SK-N-SH treated with all-trans-retinoic acid at 6 μM for 48 hours (cell line): ENCODE measurements at regions not wholly inside any gene's neighbourhood (a gene's known extent, or its start where the extent isn't known, plus 50 kb on each side); places are given as distances from the start of the nearest gene placed in this dataset.

ENCODE experiments used
- ATAC-seq: fragments of 200-7000 bp; cut with Tn5 transposase; 3 replicates; pipeline ENCODE4 v1.9.1; 2020; ENCODE audit warnings: mild to moderate bottlenecking, moderate library complexity
- ARNTL ChIP-seq: fragments of 450-650 bp; formaldehyde crosslinking; IDR thresholded peaks from 2 replicates; pipeline ENCODE4 v1.5.0; 2020; ENCODE audit warnings: low read depth, mild to moderate bottlenecking, moderate library complexity, borderline replicate concordance
- BACH2 ChIP-seq: fragments of 250-450 bp; sonication (Bioruptor Pico); IDR thresholded peaks from 2 replicates; pipeline ENCODE4 v1.9.0; 2021; ENCODE audit warnings: mild to moderate bottlenecking, borderline replicate concordance
- CSDC2 ChIP-seq: fragments of 250-450 bp; sonication (Bioruptor Pico); IDR thresholded peaks from 2 replicates; pipeline ENCODE4 v1.5.0; 2020; ENCODE audit warnings: mild to moderate bottlenecking, moderate library complexity
- ESRRG ChIP-seq: fragments of 250-450 bp; sonication (Bioruptor Pico); IDR thresholded peaks from 2 replicates; pipeline ENCODE4 v1.6.1; 2021; ENCODE audit warnings: mild to moderate bottlenecking
- ISL1 ChIP-seq: fragments of 250-450 bp; sonication (Bioruptor Pico); IDR thresholded peaks from 2 replicates; pipeline ENCODE4 v2.1.2; 2022; ENCODE audit warnings: mild to moderate bottlenecking, moderate library complexity
- OSR1 ChIP-seq: fragments of 250-450 bp; sonication (Bioruptor Pico); IDR thresholded peaks from 2 replicates; pipeline ENCODE4 v1.8.0; 2022; ENCODE audit warnings: moderate library complexity, mild to moderate bottlenecking, inconsistent platforms
- PPARA ChIP-seq: fragments of 250-450 bp; sonication (Bioruptor Pico); IDR thresholded peaks from 2 replicates; pipeline ENCODE4 v1.5.0; 2020; ENCODE audit warnings: mild to moderate bottlenecking, borderline replicate concordance
- RARB ChIP-seq: fragments of 250-450 bp; sonication (Bioruptor Pico); IDR thresholded peaks from 2 replicates; pipeline ENCODE4 v1.8.0; 2021; ENCODE audit warnings: mild to moderate bottlenecking, moderate library complexity
- TCF4 ChIP-seq: fragments of 250-450 bp; sonication (Bioruptor Pico); IDR thresholded peaks from 2 replicates; pipeline ENCODE4 v1.8.0; 2021; ENCODE audit warnings: mild to moderate bottlenecking, moderate library complexity, borderline replicate concordance
- TOX ChIP-seq: fragments of 250-450 bp; sonication (Bioruptor Pico); IDR thresholded peaks from 2 replicates; pipeline ENCODE4 v1.8.0; 2021; ENCODE audit warnings: mild to moderate bottlenecking, moderate library complexity, borderline replicate concordance
- ZC3H10 ChIP-seq: fragments of 250-450 bp; sonication (Bioruptor Pico); IDR thresholded peaks from 2 replicates; pipeline ENCODE4 v1.5.1; 2021; ENCODE audit warnings: mild to moderate bottlenecking, moderate library complexity
- ZFP3 ChIP-seq: fragments of 250-450 bp; sonication (Bioruptor Pico); IDR thresholded peaks from 2 replicates; pipeline ENCODE4 v1.5.0; 2020; ENCODE audit warnings: mild to moderate bottlenecking, moderate library complexity
- ZFP30 ChIP-seq: fragments of 450-650 bp; formaldehyde crosslinking; IDR thresholded peaks from 2 replicates; pipeline ENCODE4 v1.5.0; 2022; ENCODE audit warnings: mild to moderate bottlenecking, moderate library complexity
- ZNF565 ChIP-seq: fragments of 450-650 bp; formaldehyde crosslinking; conservative IDR thresholded peaks from 2 replicates; pipeline ENCODE4 v1.5.0; 2020; ENCODE audit warnings: low read depth, mild to moderate bottlenecking, moderate library complexity
- ZNF70 ChIP-seq: fragments of 450-650 bp; formaldehyde crosslinking; IDR thresholded peaks from 2 replicates; pipeline ENCODE4 v1.5.0; 2020; ENCODE audit warnings: mild to moderate bottlenecking, moderate library complexity
- ZNF8 ChIP-seq: fragments of 450-650 bp; formaldehyde crosslinking; IDR thresholded peaks from 2 replicates; pipeline ENCODE4 v1.5.0; 2020; ENCODE audit warnings: mild to moderate bottlenecking, moderate library complexity
- TF ChIP-seq, protein P1 (sequence below): fragments of 250-450 bp; sonication (Bioruptor Pico); IDR thresholded peaks from 2 replicates; pipeline ENCODE4 v1.5.1; 2020; ENCODE audit warnings: low read depth, mild to moderate bottlenecking, moderate library complexity
- TF ChIP-seq, protein P2 (sequence below): fragments of 250-450 bp; sonication (Bioruptor Pico); IDR thresholded peaks from 2 replicates; pipeline ENCODE4 v1.8.0; 2021; ENCODE audit warnings: low read depth, mild to moderate bottlenecking, moderate library complexity, borderline replicate concordance
- TF ChIP-seq, protein P3 (sequence below): fragments of 250-450 bp; sonication (Bioruptor Pico); IDR thresholded peaks from 2 replicates; pipeline ENCODE4 v1.5.1; 2021; ENCODE audit warnings: mild to moderate bottlenecking, moderate library complexity
- TF ChIP-seq, protein P4 (sequence below): fragments of 250-450 bp; sonication (Bioruptor Pico); IDR thresholded peaks from 2 replicates; pipeline ENCODE4 v1.5.0; 2020; ENCODE audit warnings: mild to moderate bottlenecking, moderate library complexity

DNA sequence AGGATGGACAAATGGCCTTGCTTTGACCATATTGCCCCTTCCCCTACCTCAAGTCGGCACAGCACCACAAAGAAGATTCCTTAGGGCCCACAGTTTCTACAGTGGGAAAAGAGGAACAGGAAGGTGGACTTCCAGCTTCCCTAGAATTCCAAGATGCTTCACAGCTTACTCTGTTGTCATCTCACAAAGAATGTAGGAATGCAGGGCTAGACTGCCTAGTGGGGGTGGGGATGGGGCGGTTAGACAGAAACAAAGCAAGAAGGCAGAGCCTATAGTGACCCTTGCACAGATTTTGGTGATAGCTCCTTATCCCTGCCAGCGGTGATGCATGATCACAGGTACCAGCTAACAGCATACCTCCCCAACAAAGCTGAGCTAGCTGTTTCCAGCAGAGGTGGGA lies 607.6 kb upstream of the MAN1A1 start:
- TF ChIP-seq RARB (CRISPR knock-in tag) = no peak
- TF ChIP-seq ZNF565 (CRISPR knock-in tag) = no peak
- no peak for TF ChIP-seq CSDC2 (CRISPR knock-in tag)
- TF ChIP-seq, protein P1, sequence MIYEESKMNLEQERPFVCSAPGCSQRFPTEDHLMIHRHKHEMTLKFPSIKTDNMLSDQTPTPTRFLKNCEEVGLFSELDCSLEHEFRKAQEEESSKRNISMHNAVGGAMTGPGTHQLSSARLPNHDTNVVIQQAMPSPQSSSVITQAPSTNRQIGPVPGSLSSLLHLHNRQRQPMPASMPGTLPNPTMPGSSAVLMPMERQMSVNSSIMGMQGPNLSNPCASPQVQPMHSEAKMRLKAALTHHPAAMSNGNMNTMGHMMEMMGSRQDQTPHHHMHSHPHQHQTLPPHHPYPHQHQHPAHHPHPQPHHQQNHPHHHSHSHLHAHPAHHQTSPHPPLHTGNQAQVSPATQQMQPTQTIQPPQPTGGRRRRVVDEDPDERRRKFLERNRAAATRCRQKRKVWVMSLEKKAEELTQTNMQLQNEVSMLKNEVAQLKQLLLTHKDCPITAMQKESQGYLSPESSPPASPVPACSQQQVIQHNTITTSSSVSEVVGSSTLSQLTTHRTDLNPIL = no peak
- no peak for TF ChIP-seq ARNTL (CRISPR knock-in tag)
- no peak for TF ChIP-seq TCF4 (CRISPR knock-in tag)
- no peak for TF ChIP-seq ISL1 (CRISPR knock-in tag)
- TF ChIP-seq ZC3H10 = no peak
- TF ChIP-seq, protein P2, sequence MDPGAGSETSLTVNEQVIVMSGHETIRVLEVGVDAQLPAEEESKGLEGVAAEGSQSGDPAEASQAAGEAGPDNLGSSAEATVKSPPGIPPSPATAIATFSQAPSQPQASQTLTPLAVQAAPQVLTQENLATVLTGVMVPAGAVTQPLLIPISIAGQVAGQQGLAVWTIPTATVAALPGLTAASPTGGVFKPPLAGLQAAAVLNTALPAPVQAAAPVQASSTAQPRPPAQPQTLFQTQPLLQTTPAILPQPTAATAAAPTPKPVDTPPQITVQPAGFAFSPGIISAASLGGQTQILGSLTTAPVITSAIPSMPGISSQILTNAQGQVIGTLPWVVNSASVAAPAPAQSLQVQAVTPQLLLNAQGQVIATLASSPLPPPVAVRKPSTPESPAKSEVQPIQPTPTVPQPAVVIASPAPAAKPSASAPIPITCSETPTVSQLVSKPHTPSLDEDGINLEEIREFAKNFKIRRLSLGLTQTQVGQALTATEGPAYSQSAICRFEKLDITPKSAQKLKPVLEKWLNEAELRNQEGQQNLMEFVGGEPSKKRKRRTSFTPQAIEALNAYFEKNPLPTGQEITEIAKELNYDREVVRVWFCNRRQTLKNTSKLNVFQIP (CRISPR knock-in tag) = no peak
- TF ChIP-seq ZFP3 = no peak
- no peak for TF ChIP-seq PPARA (CRISPR knock-in tag)
- TF ChIP-seq ZNF8 (CRISPR knock-in tag) = no peak
- TF ChIP-seq ZNF70 = no peak
- TF ChIP-seq ZFP30 (CRISPR knock-in tag) = no peak
- TF ChIP-seq, protein P3, sequence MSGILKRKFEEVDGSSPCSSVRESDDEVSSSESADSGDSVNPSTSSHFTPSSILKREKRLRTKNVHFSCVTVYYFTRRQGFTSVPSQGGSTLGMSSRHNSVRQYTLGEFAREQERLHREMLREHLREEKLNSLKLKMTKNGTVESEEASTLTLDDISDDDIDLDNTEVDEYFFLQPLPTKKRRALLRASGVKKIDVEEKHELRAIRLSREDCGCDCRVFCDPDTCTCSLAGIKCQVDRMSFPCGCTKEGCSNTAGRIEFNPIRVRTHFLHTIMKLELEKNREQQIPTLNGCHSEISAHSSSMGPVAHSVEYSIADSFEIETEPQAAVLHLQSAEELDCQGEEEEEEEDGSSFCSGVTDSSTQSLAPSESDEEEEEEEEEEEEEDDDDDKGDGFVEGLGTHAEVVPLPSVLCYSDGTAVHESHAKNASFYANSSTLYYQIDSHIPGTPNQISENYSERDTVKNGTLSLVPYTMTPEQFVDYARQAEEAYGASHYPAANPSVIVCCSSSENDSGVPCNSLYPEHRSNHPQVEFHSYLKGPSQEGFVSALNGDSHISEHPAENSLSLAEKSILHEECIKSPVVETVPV (CRISPR knock-in tag) = no peak
- ATAC-seq = no peak

DNA sequence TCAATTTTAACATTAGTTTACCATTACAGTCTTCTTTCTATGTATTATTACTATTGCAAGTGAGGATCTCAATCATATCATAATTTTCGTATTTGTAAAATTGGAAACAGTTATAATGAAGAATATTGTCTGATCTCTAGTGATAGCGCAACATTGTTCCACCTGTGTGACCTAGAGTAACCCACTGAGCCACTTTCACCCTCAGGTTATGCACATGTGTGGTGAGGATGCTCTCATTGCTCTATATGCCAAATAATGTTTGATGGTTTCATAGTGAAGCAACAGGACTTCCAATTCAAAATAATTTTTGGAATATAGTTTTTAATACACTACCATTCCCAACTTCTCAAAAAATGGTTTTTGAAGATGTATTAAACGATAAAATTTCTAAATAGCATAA lies 603.1 kb upstream of the MAN1A1 start:
- no peak for ATAC-seq
- TF ChIP-seq PPARA (CRISPR knock-in tag) = no peak
- no peak for TF ChIP-seq TOX (CRISPR knock-in tag)
- TF ChIP-seq, protein P4, sequence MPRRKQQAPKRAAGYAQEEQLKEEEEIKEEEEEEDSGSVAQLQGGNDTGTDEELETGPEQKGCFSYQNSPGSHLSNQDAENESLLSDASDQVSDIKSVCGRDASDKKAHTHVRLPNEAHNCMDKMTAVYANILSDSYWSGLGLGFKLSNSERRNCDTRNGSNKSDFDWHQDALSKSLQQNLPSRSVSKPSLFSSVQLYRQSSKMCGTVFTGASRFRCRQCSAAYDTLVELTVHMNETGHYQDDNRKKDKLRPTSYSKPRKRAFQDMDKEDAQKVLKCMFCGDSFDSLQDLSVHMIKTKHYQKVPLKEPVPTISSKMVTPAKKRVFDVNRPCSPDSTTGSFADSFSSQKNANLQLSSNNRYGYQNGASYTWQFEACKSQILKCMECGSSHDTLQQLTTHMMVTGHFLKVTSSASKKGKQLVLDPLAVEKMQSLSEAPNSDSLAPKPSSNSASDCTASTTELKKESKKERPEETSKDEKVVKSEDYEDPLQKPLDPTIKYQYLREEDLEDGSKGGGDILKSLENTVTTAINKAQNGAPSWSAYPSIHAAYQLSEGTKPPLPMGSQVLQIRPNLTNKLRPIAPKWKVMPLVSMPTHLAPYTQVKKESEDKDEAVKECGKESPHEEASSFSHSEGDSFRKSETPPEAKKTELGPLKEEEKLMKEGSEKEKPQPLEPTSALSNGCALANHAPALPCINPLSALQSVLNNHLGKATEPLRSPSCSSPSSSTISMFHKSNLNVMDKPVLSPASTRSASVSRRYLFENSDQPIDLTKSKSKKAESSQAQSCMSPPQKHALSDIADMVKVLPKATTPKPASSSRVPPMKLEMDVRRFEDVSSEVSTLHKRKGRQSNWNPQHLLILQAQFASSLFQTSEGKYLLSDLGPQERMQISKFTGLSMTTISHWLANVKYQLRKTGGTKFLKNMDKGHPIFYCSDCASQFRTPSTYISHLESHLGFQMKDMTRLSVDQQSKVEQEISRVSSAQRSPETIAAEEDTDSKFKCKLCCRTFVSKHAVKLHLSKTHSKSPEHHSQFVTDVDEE = no peak
- TF ChIP-seq, protein P2 (CRISPR knock-in tag) = no peak

DNA sequence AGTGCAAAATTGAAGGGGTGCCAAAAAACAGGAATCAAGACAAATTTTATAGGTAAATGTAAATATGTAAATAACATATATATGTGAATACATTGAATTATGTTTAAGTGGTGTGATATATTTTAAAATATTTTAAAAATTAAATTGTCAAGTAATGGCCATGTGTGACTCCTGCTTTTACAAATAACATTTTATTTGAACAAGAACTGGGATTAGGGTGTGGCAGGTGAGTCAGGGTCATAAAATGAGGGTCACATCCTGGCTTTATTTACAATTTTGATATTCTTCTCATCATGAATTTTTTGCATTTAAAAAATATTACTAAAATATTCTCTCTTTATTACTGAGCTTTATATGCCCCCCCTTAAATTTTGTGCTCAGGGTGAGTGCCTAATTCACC lies 601.1 kb upstream of the MAN1A1 start:
- TF ChIP-seq PPARA (CRISPR knock-in tag) (no peak), ZFP30 (CRISPR knock-in tag) (no peak), BACH2 (CRISPR knock-in tag) (no peak), TCF4 (CRISPR knock-in tag) (no peak), ZNF565 (CRISPR knock-in tag) (no peak), ZNF8 (CRISPR knock-in tag) (no peak), CSDC2 (CRISPR knock-in tag) (no peak)
- no peak for ATAC-seq

DNA sequence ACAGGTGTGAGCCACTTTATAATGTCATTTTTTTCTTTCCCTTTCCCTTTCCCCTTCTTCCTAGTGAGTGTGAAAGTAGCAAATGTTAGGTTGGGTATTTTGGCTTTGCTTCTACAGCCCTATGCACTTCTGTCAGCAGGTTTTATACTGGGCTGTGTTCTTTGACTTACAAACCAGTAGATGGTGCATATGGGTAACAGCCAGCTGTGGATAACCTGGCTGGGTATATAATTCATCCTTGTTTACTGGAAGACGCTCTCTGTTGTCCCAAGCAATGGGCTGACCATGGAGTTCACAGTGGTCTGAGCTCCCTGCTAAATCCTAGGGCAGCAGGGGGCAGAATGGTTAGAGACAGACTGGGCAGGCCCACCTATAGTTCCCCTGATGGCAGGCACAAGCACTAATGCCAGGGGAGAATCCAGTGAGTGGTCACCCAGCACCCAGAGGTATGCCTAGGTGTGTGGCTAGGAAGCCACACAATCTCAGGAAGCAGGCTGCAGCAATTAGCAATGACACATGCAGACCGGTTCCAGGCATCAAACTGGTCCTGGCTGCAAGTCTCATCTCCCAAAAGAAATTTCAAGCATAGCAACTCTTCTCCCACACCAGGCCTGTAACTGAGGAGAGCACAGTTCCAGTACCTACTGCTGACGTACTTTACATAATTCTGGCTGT lies 592.7 kb upstream of the MAN1A1 start:
- no peak for ATAC-seq
- TF ChIP-seq, protein P4 = no peak
- TF ChIP-seq OSR1 (CRISPR knock-in tag) (no peak), ESRRG (CRISPR knock-in tag) (no peak), ZNF8 (CRISPR knock-in tag) (no peak)
- TF ChIP-seq, protein P3 (CRISPR knock-in tag) = no peak
